Esophagus squamous epithelium (tissue), 5 donors: ENCODE measurements at regions not wholly inside any gene's neighbourhood (a gene's known extent, or its start where the extent isn't known, plus 50 kb on each side); places are given as distances from the start of the nearest gene placed in this dataset.

Experiments used
- DNase-seq: peaks from one replicate; lab custom pipeline; 2025; lab: John Stamatoyannopoulos, UW
- H3K27ac ChIP-seq, 4 donors: fragments of 200-600 bp; sonication (generic); one replicate each; pipeline ENCODE4 v1.5.1; 2016 to 2019; ENCODE audit warnings: mild to moderate bottlenecking in 1 of 4
- H3K27me3 ChIP-seq, 4 donors: fragments of 200-600 bp; sonication (generic); 1 replicate in 3 of 4; 2 replicates in 1 of 4; pipeline versions ENCODE4 v1.5.1 to v1.6.0; 2017 to 2021; ENCODE audit warnings: antibody characterized with exemption in 1 of 4
- H3K36me3 ChIP-seq, 3 donors: fragments of 200-600 bp; sonication (generic); one replicate each; pipeline ENCODE4 v1.5.1; 2016 to 2019
- H3K4me1 ChIP-seq, 3 donors: fragments of 200-600 bp; sonication (generic); one replicate each; pipeline ENCODE4 v1.5.1; 2017 to 2019
- H3K4me3 ChIP-seq, 4 donors: fragments of 200-600 bp; sonication (generic); 1 replicate in 3 of 4; 2 replicates in 1 of 4; pipeline ENCODE4 v1.5.1; 2016 to 2019; ENCODE audit warnings: mild to moderate bottlenecking in 2 of 4, moderate library complexity in 1 of 4
- H3K9me3 ChIP-seq, 3 donors: fragments of 200-600 bp; sonication (generic); one replicate each; pipeline ENCODE4 v1.5.1; 2016 to 2019
- CTCF ChIP-seq, 6 experiments: fragments of 450-650 bp in 4 of 6; fragments of 200-600 bp in 2 of 6; sonication (generic) in 2 of 6; IDR thresholded peaks; one replicate each; pipeline ENCODE4 v1.5.1; 2016 to 2019; ENCODE audit warnings: antibody characterized with exemption in 6 of 6, mild to moderate bottlenecking in 4 of 6, moderate library complexity in 4 of 6
- POLR2A ChIP-seq, 4 donors: fragments of 450-650 bp; IDR thresholded peaks; one replicate each; pipeline ENCODE4 v1.6.1; 2017; ENCODE audit warnings: antibody characterized with exemption in 4 of 4, mild to moderate bottlenecking in 4 of 4, moderate library complexity in 3 of 4
- WGBS, 2 donors: methylation state at CpG; one replicate each; pipeline ENCODE4 v1.1.5; 2018; 5-methylcytosine and 5-hydroxymethylcytosine counted together
- intact Hi-C: fragments of 100-400 bp; cut with DNase I; formaldehyde crosslinking; loops from one replicate; pipeline ENCODE4 v1.15.0; 2022
- donor health status: DM: yes; HTN: yes; CAD: no.

DNA sequence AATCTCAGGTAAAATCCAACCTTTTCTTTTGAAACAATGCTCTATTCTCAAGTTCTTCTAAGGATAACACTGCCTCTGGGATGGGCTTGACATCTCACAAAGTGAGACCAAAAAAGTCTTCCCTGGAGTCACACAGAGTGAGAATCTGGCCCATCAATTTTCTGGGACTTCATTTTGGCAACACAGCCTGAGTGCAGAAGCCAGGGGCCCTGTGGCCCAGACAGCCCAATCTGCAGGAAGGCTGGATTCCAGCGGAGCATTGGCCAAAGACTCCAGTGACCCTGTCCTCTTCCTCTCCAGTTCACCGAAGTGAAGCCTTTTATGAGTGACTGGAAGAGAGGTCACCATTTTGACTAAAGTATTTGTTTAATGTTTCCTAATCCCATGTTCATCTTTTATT, 105.1 kb downstream of the PLK2 start:
- H3K4me3 ChIP-seq = no peak overlapping the region

GRCh38 chr5:58353992-58354391, 105.9 kb downstream of the PLK2 start:
- no peaks in the 10 kb centered on the region for H3K36me3 ChIP-seq
- no peak for TF ChIP-seq POLR2A (IDR thresholded peaks at IDR 0.05)
- TF ChIP-seq CTCF (IDR thresholded peaks at IDR 0.05) = no peak
- DNase-seq = no peak
- peaks cover 0 to 6% (median 0%) of the 10 kb centered on the region in 3 donors for H3K4me1 ChIP-seq
- H3K27ac ChIP-seq = no peak overlapping the region
- no peak overlapping the region for H3K4me3 ChIP-seq
- H3K27me3 ChIP-seq = no peaks in the 10 kb centered on the region
- H3K9me3 ChIP-seq = peaks cover 0 to 3% (median 0%) of the 10 kb centered on the region in 3 donors
- intact Hi-C loops = no loop called here

More for the DNA sequence above, 105.1 kb downstream of the PLK2 start:
- intact Hi-C loops = no loop called here
- Histone ChIP-seq H3K9me3 (peaks cover 0 to 3% (median 0%) of the 10 kb centered on the region in 3 donors), H3K36me3 (no peaks in the 10 kb centered on the region), H3K27me3 (no peaks in the 10 kb centered on the region), H3K27ac (no peak overlapping the region), H3K4me1 (peaks cover 0 to 6% (median 0%) of the 10 kb centered on the region in 3 donors)
- no peak for TF ChIP-seq CTCF (IDR thresholded peaks at IDR 0.05)
- TF ChIP-seq POLR2A (IDR thresholded peaks at IDR 0.05) = no peak
- 78% methylated on average over 2 of the region's 2 CpGs for WGBS, 2 donors
- DNase-seq = no peak

GRCh38 chr5:58351190-58351589, 108.7 kb downstream of the PLK2 start:
- H3K4me1 ChIP-seq = peaks cover 0 to 21% (median 0%) of the 10 kb centered on the region in 3 donors
- H3K9me3 ChIP-seq = peaks cover 0 to 3% (median 0%) of the 10 kb centered on the region in 3 donors
- no peaks in the 10 kb centered on the region for H3K36me3 ChIP-seq
- TF ChIP-seq POLR2A (IDR thresholded peaks at IDR 0.05) (no peak), CTCF (IDR thresholded peaks at IDR 0.05) (no peak)
- DNase-seq = no peak
- intact Hi-C loops = no loop called here
- H3K4me3 ChIP-seq = no peak overlapping the region
- 80 to 95% methylated on average over 1 of the region's 1 CpG for WGBS, 2 donors
- H3K27ac ChIP-seq = no peak overlapping the region
- H3K27me3 ChIP-seq = no peaks in the 10 kb centered on the region

- H3K4me3 ChIP-seq = no peak overlapping the region
- DNase-seq = no peak
- no peaks in the 10 kb centered on the region for H3K27me3 ChIP-seq
- H3K36me3 ChIP-seq = no peaks in the 10 kb centered on the region
- H3K9me3 ChIP-seq = peaks cover 0 to 3% (median 0%) of the 10 kb centered on the region in 3 donors
- 81 to 84% methylated on average over 6 of the region's 6 CpGs for WGBS, 2 donors
- H3K4me1 ChIP-seq = peaks cover 0 to 21% (median 0%) of the 10 kb centered on the region in 3 donors
- no peak overlapping the region for H3K27ac ChIP-seq
- intact Hi-C loops = no loop called here
- no peak for TF ChIP-seq CTCF (IDR thresholded peaks at IDR 0.05)
- TF ChIP-seq POLR2A (IDR thresholded peaks at IDR 0.05) = no peak
Measured at GRCh38 chr5:58348996-58349728, 110.7 kb downstream of the PLK2 start.

- intact Hi-C loops = no loop called here
- no peak for DNase-seq
- Histone ChIP-seq H3K36me3 (no peaks in the 10 kb centered on the region), H3K27me3 (no peaks in the 10 kb centered on the region), H3K9me3 (peaks cover 0 to 3% (median 0%) of the 10 kb centered on the region in 3 donors), H3K4me3 (no peak overlapping the region), H3K27ac (no peak overlapping the region), H3K4me1 (peaks cover 0 to 15% (median 0%) of the 10 kb centered on the region in 3 donors)
- WGBS, 2 donors = 72% methylated on average over 4 of the region's 4 CpGs
- TF ChIP-seq POLR2A (IDR thresholded peaks at IDR 0.05) (no peak), CTCF (IDR thresholded peaks at IDR 0.05) (no peak)
Measured at GRCh38 chr5:58346041-58346440, 113.8 kb downstream of the PLK2 start.
